ENCODE measurements at regions not wholly inside any gene's neighbourhood (a gene's known extent, or its start where the extent isn't known, plus 50 kb on each side); places are given as distances from the start of the nearest gene placed in this dataset.

GRCh38 chr9:31759703-31760102, 624.7 kb upstream of the ACO1 start (continued):
- TF ChIP-seq CHD7 (IDR thresholded peaks at IDR 0.05; ENCODE audit: insufficient replicate concordance, low read length) (no peak), HDAC6 (IDR thresholded peaks at IDR 0.05; ENCODE audit: low read depth, low read length) (no peak), KDM4A (IDR thresholded peaks at IDR 0.05; ENCODE audit: low read depth, low read length, severe bottlenecking) (no peak), HDAC2 (IDR thresholded peaks at IDR 0.05; ENCODE audit: borderline replicate concordance in 1 of 2, low read depth in 2 of 2, low read length in 2 of 2) (no peak), POLR2A (IDR thresholded peaks at IDR 0.05; ENCODE audit: control extremely low read depth in 1 of 2, low read depth in 2 of 2, low read length in 2 of 2) (no peak), TAF7 (optimal IDR thresholded peaks at IDR 0.05; ENCODE audit: borderline replicate concordance, low read depth, low read length) (no peak), SAP30 (IDR thresholded peaks at IDR 0.05; ENCODE audit: insufficient read depth, insufficient replicate concordance, low read length) (no peak), SP4 (IDR thresholded peaks at IDR 0.05; ENCODE audit: low read length) (no peak), MAFK (IDR thresholded peaks at IDR 0.05; ENCODE audit: low read depth, low read length) (no peak), ATF2 (IDR thresholded peaks at IDR 0.05; ENCODE audit: low read length) (no peak)
